ENCODE measurements at regions not wholly inside any gene's neighbourhood (a gene's known extent, or its start where the extent isn't known, plus 50 kb on each side); places are given as distances from the start of the nearest gene placed in this dataset.

- TF ChIP-seq POLR2AphosphoS5 (IDR thresholded peaks at IDR 0.05) (no peak), CTCF (IDR thresholded peaks at IDR 0.05) (no peak), POLR2A (IDR thresholded peaks at IDR 0.05) (no peak)
- Histone ChIP-seq H3K27me3 (no peaks in the 10 kb centered on the region), H3K4me1 (no peaks in the 10 kb centered on the region), H3K4me3 (no peak overlapping the region), H3K9me3 (no peaks in the 10 kb centered on the region), H3K36me3 (no peaks in the 10 kb centered on the region), H3K27ac (no peak overlapping the region)
- DNase-seq (ENCODE audit: low spot score in 2 of 2) = no peak
- intact Hi-C loops (cut with DNase I; ENCODE audit: low total_unique reads) = loop anchor here (10.0 kb wide), 1 partner anchor 853 kb away; no protein-coding TSS in a partner anchor
Measured at GRCh38 chr13:107447591-107447990, 767.7 kb downstream of the LIG4 start.

GRCh38 chr13:107441279-107441678 is 774.1 kb downstream of the LIG4 start:
- Histone ChIP-seq H3K4me1 (no peaks in the 10 kb centered on the region), H3K36me3 (no peaks in the 10 kb centered on the region), H3K9me3 (no peaks in the 10 kb centered on the region), H3K27ac (no peak overlapping the region), H3K27me3 (no peaks in the 10 kb centered on the region), H3K4me3 (no peak overlapping the region)
- TF ChIP-seq POLR2A (IDR thresholded peaks at IDR 0.05) (no peak), CTCF (IDR thresholded peaks at IDR 0.05) (no peak), POLR2AphosphoS5 (IDR thresholded peaks at IDR 0.05) (no peak)
- no peak for DNase-seq (ENCODE audit: low spot score in 2 of 2)
- intact Hi-C loops (cut with DNase I; ENCODE audit: low total_unique reads) = loop anchor here (10.0 kb wide), 1 partner anchor 846 kb away; no protein-coding TSS in a partner anchor

GRCh38 chr13:107438251-107438650 is 777.1 kb downstream of the LIG4 start:
- intact Hi-C loops (cut with DNase I; ENCODE audit: low total_unique reads) = no loop called here
- Histone ChIP-seq H3K4me1 (no peaks in the 10 kb centered on the region), H3K9me3 (no peaks in the 10 kb centered on the region), H3K36me3 (no peaks in the 10 kb centered on the region), H3K27me3 (no peaks in the 10 kb centered on the region), H3K27ac (no peak overlapping the region), H3K4me3 (no peak overlapping the region)
- no peak for DNase-seq (ENCODE audit: low spot score in 2 of 2)
- TF ChIP-seq POLR2A (IDR thresholded peaks at IDR 0.05) (no peak), POLR2AphosphoS5 (IDR thresholded peaks at IDR 0.05) (no peak), CTCF (IDR thresholded peaks at IDR 0.05) (no peak)

GRCh38 chr13:107434347-107434746 is 781.0 kb downstream of the LIG4 start:
- no peaks in the 10 kb centered on the region for H3K27me3 ChIP-seq
- intact Hi-C loops (cut with DNase I; ENCODE audit: low total_unique reads) = no loop called here
- no peaks in the 10 kb centered on the region for H3K36me3 ChIP-seq
- no peak overlapping the region for H3K27ac ChIP-seq
- H3K4me3 ChIP-seq = no peak overlapping the region
- no peak for DNase-seq (ENCODE audit: low spot score in 2 of 2)
- no peaks in the 10 kb centered on the region for H3K9me3 ChIP-seq
- H3K4me1 ChIP-seq = no peaks in the 10 kb centered on the region
- no peak for TF ChIP-seq POLR2AphosphoS5 (IDR thresholded peaks at IDR 0.05)
- TF ChIP-seq POLR2A (IDR thresholded peaks at IDR 0.05) = no peak
- TF ChIP-seq CTCF (IDR thresholded peaks at IDR 0.05) = no peak

GRCh38 chr13:107427536-107427935 is 787.8 kb downstream of the LIG4 start:
- Histone ChIP-seq H3K4me1 (no peaks in the 10 kb centered on the region), H3K27me3 (no peaks in the 10 kb centered on the region)

More at GRCh38 chr13:107427536-107427935, 787.8 kb downstream of the LIG4 start:
- TF ChIP-seq POLR2AphosphoS5 (IDR thresholded peaks at IDR 0.05) (no peak), POLR2A (IDR thresholded peaks at IDR 0.05) (no peak), CTCF (IDR thresholded peaks at IDR 0.05) (no peak)
- Histone ChIP-seq H3K9me3 (no peaks in the 10 kb centered on the region), H3K4me3 (no peak overlapping the region), H3K36me3 (no peaks in the 10 kb centered on the region), H3K27ac (no peak overlapping the region)
- DNase-seq (ENCODE audit: low spot score in 2 of 2) = no peak
- intact Hi-C loops (cut with DNase I; ENCODE audit: low total_unique reads) = no loop called here

Measured in breast epithelium (tissue), 4 donors.